Activated T-cell treated with anti-CD3 and anti-CD28 coated beads, Interleukin-2, amount 50 U/mL, for 48 hours (primary cell): ENCODE measurements at regions not wholly inside any gene's neighbourhood (a gene's known extent, or its start where the extent isn't known, plus 50 kb on each side); places are given as distances from the start of the nearest gene placed in this dataset.

Experiments used
- DNase-seq, 2 experiments: peaks; one replicate each; pipeline ENCODE4 v3.0.0-alpha.2; 2020

DNA sequence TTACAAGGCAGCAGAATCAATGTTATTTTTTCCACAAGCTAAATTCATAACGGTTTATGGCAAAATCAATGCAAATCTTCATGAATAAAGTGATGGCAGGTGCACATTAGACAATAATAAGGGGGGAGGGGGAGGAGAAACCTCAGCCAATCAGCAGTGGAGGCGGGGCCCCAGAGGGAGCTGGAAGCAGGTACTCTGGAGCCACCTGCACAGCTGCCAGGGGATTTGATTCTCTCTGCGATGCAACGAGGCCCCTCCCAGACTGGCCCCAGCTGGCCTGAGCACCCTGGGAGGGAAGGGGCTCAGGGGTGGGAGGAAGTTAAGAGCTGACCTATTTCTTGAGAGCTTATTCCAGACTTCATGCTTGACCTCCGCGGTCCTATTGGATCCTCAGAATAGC lies 127.8 kb upstream of the IGSF21 start:
- no peak for DNase-seq

DNA sequence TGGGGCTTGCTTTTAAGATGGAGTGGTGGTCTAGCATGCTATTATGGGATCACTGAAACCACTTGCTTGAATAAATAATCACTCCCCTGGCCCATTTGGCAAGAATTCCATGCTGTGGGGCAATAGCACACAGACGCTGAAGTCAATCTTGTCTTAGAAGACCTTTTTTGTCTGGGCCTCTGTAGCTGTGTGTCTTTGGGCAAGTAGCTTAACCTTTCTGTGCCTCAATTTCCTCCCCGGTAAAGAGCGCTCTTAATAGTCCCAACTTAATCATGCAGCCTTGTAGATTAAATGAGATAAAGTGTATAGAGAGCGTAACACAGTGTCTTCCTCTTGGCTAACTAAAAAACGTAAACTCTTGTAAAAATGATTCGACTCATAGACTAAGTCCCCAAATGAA lies 125.4 kb upstream of the IGSF21 start:
- no peak for DNase-seq

DNA sequence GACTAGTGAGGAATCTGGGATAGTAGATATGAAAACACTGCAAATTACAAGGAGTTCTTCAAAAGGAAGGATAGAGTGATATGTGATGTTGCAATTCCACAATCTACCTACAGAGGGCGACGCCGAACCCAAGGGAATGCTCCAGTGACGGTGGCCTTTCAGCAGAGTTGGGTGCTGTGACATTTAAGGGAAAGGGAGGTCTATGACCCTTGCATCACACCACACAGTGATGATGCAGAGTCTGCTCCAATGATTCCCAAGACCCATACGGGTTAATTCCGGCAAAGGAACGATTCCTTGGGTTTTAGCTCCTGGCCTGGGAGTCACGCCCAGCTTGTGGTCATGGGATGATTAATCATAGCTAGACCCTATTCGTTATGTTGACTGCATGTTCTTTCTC lies 123.0 kb upstream of the IGSF21 start:
- DNase-seq = peak; percentile 36 to 38

DNA sequence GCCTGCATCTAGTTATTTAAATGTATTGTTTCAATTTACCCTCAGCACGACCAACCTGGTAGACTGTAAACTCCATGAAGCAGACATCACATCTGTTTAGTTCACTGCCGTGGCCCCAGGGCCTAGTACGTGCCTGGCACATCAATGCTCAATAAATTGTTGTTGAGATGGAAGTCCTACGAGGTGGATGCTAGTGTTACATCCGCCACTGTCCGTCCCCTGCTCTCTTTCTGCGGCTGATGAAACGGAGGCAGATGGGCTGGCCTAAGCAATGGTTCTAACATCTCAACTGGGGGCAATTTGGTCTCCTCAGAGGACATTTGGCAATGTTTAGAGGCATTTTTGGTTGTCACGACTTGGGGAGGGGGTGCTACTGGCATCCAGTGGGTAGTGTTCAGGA lies 121.4 kb upstream of the IGSF21 start:
- no peak for DNase-seq

DNA sequence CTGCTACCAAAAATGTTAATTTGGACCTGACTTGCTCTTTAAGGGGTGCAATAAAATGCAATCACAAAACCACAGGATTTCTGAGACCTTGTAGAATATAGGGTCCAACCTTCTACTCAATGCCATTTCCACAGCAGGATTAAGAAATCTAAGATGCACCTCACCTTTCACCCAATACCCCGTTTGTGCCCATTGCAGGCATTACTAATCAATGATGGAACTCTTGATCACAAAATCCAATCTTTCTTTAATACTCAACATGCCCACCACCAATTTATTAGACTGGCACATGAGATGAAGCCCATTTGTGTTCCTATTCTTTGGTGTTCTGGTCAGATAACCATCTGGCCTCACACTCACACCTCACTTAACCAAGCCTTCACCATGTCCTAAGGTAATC lies 117.2 kb upstream of the IGSF21 start:
- DNase-seq = no peak

DNA sequence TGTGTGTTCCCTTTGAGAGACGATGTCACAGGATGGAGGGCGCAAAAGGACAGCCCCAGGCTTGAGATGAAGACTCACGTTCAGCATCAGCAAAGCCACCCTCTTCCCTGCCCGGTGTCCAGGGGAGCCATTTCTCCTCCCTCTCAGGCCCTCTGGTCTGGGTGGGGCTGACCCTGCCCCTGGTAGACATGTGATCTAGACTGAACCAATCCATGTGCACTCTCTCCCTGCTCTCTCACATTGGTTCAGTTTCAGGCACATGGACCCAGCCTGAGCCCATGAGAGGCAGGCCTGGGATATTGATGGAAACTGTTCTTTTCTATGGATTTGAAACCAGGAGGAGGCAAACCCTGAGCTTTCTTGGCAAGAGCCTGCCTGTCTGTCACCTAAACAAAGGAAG lies 115.6 kb upstream of the IGSF21 start:
- no peak for DNase-seq

DNA sequence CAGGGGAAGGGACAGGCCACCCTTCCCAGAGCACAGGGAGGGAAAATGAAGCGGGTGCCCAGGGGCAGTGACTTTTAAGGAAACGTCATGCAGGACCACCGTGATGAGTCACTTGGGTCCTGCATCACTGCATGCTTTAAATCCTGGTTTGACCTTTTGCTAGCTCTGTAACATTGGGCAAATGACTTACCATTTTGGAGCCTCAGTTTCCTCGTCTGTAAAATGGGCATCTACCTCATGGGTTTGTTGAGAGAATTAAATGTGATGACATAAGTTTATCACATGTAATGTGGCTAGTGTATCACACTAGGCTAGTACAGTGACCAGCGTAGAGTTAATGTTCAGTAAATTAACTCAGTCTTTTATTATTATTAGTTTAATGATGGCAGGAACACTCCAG lies 114.8 kb upstream of the IGSF21 start:
- no peak for DNase-seq

DNA sequence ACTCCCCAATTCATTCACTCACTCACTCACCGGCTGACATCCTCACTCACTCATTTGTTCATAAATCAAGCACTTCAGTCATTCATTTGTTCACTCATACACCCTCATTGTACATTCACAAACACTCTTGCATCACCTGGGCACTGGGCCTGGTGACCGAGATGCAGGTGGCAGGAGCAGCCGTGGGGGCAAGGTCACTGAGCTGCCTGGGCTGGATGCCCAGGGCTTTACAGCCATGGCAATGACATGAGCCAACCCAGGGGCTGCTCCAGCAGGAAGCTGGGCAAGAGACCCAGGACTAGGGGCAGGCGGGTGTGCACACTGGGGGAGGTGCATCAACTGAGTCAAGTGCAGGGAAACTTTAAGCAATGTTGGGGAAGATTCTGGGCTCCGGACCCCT lies 113.6 kb upstream of the IGSF21 start:
- no peak for DNase-seq

DNA sequence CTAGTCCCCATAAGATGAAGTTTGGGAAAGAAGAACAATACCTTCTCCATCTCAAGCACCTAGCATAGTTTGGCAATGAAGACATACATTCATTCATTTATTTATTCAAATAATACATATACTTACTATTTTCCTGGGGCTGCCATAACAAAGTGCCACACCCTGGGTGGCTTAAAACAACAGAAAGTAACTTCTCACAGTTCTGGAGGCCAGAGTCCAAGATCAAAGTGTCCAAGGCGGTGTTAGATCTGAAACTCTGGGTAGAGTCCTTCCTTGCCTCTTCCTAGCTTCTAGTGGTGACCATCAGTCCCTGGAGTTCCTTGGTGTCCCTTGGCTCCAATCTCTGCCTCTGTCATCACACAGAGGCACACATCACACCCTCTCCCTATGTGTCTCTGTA lies 112.1 kb upstream of the IGSF21 start:
- no peak for DNase-seq

DNA sequence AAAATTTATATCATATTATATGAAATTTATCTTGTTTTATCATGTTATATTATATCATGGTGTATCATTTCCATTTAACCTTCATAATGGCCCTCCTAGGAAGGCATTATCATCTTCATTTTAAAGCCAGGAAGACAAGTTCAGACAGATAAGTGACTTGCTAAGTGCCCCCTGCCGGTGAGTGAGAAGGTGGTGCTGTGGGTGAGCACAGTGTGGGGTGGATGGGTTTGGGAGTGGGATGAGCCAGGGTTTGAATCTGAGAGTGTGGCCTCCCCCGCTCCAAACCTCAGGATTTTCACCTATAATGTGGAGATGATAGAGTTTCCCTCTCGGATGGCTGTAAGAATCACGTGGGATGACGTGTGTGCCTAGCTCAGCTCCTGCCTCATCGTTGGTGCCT lies 108.7 kb upstream of the IGSF21 start:
- DNase-seq = no peak

DNA sequence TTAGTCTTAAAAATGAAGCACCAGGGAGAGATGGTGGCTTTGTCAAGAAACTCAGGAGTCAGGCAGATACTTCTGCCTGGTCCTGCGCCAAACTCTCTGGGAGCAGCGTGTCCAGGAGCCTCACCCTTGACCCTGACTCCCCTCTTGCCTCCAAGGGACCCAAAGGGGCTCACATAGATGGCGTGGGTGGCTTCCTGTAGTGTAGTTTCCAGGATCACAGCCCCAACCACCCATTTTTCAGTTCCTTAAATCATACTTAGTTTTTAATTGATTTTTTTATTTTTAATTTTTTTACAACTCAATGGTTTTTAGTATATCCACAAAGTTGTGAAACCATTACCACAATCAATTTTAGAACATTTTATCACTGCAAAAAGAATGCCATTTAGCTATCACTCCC lies 107.7 kb upstream of the IGSF21 start:
- no peak for DNase-seq

DNA sequence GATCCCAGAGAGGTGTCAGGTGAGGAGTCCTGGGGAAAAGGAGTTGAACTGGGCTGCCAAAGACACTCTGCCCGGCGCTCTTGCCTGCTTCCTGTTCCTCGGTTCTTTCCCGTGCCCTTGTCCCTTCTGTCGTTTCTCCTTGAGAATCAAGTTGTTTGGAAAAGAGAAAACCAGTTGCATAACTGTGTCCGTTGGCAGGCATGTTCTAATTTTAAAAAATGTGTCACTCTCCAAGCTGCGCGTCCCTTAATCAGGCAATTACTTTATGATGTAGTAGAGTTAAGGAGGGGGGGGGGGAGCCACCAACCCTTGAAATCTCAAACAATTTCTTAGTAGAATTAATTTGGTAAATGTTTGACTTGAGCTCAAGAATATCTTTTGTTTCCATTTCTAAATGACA lies 105.9 kb upstream of the IGSF21 start:
- no peak for DNase-seq

DNA sequence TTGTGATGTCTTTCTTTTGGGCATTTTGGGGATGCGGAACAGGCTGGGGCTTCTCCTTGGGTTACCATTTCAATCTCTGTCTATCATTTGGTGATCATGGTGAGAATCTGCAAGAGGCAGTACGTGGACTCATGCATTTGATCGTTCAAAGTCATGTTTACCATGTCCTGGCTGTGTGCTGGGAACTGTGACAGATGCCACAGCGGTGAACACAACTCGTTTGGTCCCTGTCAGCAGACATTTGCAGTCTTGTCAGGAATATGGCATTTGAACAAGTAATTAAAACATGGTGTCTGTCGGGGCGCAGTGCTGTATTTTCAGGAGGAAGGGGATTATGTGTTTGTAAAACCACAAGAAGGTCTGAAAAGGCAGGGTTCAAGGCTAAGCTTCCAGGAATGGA lies 103.3 kb upstream of the IGSF21 start:
- no peak for DNase-seq

DNA sequence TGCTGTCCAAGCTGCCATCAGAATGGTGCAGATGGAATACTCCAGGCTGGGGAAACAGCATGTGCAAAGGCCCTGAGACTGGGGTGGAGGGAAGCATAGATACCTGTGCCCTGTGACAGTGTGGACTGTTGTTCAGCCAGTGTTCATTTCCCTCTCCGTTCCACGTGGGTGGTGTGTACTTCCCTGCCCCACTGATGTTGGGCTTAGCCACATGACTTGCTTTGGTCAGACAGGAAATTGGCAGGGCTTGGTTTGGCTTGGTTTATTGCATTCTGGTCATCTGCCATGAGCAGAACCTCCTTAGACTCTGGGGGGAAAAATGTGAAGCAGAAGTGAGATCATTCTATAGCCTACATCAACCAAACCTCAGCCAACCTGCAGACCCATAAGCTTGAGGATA lies 102.4 kb upstream of the IGSF21 start:
- no peak for DNase-seq

DNA sequence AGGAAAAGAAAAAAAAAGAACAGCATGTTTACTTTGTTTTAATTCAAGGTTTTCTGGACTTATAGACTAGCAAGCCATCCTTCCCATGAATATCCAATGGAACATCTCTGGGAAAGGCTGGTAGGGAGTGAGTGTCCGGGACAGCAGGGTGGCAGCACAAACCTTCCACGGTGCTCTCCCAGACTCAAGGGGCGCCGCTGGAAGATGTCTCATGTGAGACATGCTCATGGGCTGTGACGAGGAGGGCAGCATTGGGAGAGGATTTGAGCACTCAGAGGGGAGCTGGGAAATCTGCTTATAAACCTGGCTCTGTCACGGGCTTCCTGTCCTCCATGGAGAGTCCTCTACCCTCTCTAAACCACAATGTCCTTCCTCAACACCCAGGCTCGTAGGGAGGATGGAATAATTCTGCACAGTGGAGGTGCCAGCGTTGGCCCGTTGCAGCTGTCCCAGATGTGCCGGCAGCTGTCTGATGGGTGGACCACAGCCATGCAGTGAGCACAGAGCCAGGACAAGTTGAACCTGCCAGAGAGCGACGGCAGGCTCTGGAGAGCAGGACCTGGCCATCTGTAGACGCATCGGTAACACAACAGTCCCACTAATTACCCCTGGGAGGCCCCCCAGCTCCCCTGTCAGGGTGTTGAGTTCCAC lies 100.1 kb upstream of the IGSF21 start:
- DNase-seq = no peak

DNA sequence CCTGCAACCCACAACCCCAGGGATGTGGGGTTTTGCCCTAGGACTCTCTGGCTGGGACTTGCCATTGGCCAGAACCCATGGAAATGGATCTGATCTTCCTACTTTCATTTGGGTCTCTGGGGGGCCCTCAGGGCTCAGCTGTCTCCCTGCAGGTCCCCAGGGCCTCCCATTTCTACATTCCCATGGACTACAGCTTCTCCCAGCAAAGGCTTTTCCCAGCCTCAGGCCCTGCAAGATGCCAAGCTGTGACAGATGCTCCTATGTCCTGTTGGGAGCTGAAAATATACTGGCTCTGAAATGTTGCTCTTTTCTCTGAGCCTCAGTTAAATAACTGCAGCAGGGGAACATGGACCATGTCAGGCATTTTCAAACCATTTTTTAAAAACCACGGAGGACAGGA lies 99.5 kb upstream of the IGSF21 start:
- no peak for DNase-seq

DNA sequence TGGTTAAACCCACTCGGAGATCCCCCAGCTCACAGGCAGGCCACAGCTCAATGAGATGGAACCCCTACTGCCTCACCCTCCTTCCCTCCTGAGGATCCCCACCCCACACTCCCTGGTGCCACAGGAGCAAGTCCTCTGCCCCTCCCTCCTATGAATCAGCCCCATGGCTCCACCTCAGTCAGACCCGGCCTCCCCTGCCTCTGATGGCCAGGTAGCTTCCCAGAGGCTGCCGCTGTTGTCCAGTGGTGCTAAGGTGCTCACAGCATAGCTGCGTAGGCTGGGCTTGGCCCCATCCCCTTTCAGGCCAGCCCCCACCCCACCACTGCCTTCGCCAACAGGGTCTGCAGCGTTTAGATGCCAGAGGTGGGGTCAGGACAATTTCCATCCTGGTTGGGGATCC lies 98.5 kb upstream of the IGSF21 start:
- DNase-seq = no peak

DNA sequence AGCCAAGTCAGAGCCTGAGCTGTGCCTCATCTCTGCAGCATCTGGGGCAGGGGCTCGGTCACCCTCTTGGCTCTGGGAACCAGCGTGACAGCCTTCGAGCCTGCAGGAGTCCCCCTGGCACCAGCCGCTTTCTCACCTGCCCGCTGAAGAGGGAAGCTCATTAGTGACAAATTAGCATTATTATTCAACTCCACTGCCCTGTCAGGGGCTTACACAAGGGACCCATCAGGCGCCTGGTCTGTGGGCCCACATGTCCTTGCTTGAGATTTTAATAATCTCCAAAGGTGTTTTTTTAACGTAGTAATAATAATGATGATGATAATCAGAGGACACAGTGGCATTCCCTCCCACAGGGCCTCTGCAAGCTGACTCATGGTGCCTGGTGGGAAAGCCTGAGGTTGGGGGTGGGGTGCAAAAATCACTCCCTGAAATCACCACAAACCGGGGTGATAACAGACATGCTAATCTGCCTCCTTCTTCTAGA lies 98.1 kb upstream of the IGSF21 start:
- no peak for DNase-seq

DNA sequence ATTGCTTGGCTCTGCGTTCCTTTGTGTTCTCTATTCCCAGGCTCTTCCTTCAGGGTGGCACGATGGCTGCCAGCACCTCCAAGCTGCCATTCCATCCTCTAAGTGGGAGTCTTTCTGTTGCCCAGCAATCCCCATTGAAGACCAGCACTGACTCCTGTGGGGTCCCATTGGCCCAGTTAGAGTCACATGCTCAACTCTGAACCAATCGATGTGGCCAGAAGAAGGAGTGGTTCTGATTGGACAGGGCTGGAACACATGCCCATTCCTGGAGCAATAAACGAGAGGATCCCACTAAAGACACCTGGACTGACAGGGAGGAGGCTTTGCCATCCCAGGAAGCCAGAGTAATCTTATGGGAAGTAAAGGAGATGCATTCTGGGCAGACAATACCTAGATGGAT lies 97.2 kb upstream of the IGSF21 start:
- no peak for DNase-seq

DNA sequence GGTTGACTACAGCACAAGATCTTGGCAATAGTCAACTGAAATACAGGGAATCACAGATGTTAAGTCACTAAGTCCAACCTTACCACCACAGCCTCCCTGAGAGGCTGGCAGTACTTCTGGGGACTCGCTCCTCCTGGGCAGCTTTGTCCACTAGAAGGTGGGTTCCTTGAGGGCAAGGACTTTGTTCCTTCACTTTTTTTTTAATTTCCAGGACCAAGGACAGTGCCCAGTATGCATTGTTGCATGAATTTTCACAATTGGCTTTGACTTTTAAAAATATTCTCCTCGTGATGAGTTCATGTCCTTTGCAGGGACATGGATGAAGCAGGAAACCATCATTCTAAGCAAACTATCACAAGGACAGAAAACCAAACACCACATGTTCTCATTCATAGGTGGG lies 96.7 kb upstream of the IGSF21 start:
- DNase-seq = no peak

DNA sequence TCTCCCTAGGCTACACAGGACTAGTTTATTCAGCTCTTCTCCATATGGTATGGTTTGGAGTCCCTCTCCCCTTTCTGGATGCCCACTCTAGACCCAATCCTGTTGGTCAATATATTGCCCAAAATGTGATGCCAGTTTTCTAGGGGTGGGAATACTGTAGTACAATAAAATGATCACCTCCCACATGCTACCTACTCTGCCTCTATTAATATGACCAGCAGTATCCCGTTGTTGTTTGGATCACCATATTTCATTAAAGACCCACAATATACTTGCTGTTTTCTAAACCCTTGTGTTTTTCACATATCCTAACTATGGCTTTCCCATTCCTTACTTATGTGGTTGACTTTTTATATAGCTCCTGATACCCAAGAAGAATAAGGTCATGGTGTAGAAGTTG lies 95.9 kb upstream of the IGSF21 start:
- no peak for DNase-seq

DNA sequence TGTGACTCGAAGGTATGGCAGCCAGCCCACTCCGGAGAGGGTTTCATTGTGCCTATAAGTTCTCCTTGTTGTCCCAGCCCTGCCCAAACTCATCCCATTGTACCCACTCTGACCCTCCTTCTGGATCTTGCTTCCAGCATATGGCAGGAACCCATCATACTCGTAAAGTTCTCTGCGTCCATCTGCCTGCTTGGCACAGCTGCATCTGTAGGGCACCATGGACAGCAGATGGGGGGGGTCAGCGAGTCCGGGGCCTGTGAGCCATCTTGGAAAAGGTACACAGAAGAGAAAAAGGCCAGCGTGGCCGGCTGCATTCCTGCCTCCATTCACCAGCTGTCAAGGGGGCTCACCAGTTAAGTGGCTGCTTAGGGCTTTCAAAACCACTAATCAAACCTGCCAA lies 94.9 kb upstream of the IGSF21 start:
- DNase-seq = no peak

DNA sequence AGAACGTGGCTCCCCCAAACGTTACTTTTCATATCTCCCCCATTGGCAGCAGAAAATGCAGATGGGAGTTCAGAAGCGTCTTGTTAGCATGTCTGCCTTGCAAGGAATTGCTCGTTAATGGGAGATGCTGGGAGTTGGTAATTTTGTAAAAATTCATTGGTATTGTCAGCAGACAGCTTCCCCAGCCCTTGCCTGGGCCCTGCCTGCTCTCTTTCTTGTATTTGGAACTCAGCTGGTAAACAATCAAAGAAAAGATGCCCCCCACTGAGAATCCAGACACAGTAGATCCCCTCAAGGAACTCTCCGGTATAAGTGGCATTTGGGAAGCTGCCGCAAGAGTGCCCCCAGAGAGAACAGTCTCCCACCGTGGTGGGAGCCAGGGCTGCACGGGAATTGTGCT lies 94.4 kb upstream of the IGSF21 start:
- DNase-seq = no peak

DNA sequence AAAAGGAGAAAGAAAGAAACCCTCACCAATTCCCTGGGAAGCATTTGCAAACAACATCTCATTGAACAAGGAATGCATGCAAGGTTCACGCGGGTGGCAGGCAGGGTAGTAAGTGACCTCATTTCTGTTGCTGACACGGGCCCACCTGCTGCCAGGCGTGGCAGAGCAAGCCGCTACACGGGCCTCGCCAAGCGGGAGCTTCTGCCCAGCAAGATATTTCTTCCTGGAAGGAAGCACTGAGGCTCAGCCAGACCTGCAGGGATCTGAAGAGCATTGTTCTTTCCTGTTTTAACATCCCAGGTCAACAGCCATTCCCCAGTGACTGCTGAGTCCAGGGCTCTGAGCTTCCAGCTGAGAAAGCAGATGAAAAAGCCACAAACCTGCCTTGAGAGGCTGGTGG lies 91.9 kb upstream of the IGSF21 start:
- DNase-seq = no peak

DNA sequence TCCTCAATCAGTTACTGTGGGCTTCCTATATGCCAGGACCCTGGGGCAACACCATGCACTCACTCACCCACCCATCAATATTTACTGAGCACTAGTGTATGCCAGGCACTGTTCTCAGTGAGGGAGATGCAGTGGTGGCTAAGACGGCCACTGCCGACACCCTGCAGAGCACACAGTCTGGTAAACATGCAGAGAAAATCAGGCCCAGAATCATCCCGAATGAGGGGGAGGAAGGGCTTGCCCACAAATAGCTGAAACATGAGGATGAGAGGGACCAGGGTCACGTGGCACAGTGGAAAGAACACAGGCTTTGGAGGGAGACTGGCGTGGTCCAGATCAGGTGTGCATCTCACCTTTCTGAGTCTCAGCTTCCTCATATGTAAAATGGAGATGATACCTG lies 89.2 kb upstream of the IGSF21 start:
- no peak for DNase-seq
